K562 (cell line): ENCODE measurements at regions not wholly inside any gene's neighbourhood (a gene's known extent, or its start where the extent isn't known, plus 50 kb on each side); places are given as distances from the start of the nearest gene placed in this dataset.

Experiments used
- ATAC-seq: fragments of 200-7000 bp; cut with Tn5 transposase; 3 replicates; pipeline ENCODE4 v1.9.1; 2020; ENCODE audit warnings: moderate library complexity
- BruUV-seq: library from RNA; stranded (reverse); fragments of 400-500 nt; replicated peaks from 2 replicates; lab custom pipeline; 2021; lab: Mats Ljungman, UMichigan
- CTCF ChIA-PET: fragments of 300-600 bp; formaldehyde crosslinking; extraction: SDS; loops from one replicate; lab custom pipeline; 2021; ENCODE audit warnings: low intra/inter-chr PET ratio; lab: Yijun Ruan, JAX
- POLR2A ChIA-PET: fragments of 300-600, 350-650 bp; sonication (Branson Sonifier 250); formaldehyde crosslinking; extraction: SDS; loops from one replicate; lab custom pipeline; 2021; ENCODE audit warnings: antibody characterized with exemption, inconsistent platforms; lab: Yijun Ruan, JAX
- DNase-seq, 4 experiments: peaks; one replicate each; pipeline versions ENCODE4 v3.0.0 to v3.0.0-alpha.2; 2011 to 2018; ENCODE audit warnings: low spot score in 3 of 4, mixed read lengths in 3 of 4; ENCODE audit errors: extremely low read depth in 1 of 4
- FAIRE-seq: peaks from 2 replicates; lab custom pipeline; 2011; peaks lifted over from hg19 to GRCh38; lab: Jason Lieb, UNC
- H2AFZ ChIP-seq: 2 replicates; pipeline ENCODE4 v1.6.0; 2011; ENCODE audit warnings: low read depth, low read length, control low read depth, inconsistent platforms
- H3K27ac ChIP-seq: fragments of 200-600 bp; 3 replicates; pipeline ENCODE4 v1.8.0; 2011; ENCODE audit warnings: low read depth, mild to moderate bottlenecking, control low read depth, inconsistent platforms, low read length, moderate library complexity, mixed read lengths; ENCODE audit errors: extremely low read depth
- H3K27me3 ChIP-seq, 2 experiments: fragments of 300-600 bp in 1 of 2; 2 replicates in 1 of 2; 3 replicates in 1 of 2; pipeline versions ENCODE4 v1.6.0 to v1.8.0; 2011; ENCODE audit warnings: inconsistent platforms in 2 of 2, low read length in 2 of 2, mild to moderate bottlenecking in 1 of 2, mixed read lengths in 1 of 2, moderate library complexity in 1 of 2; ENCODE audit not compliant: control insufficient read depth in 2 of 2, insufficient read depth in 2 of 2
- H3K36me3 ChIP-seq: fragments of 300-600 bp; 3 replicates; pipeline ENCODE4 v1.8.0; 2011; ENCODE audit warnings: mild to moderate bottlenecking, low read length, inconsistent platforms; ENCODE audit not compliant: control insufficient read depth, insufficient read depth
- H3K4me1 ChIP-seq, 2 experiments: fragments of 200-600 bp in 1 of 2; replicated peaks in 1 of 2; 2 replicates in 1 of 2; 3 replicates in 1 of 2; pipeline versions ENCODE4 v1.5.1 to v1.8.0; 2011; ENCODE audit warnings: inconsistent platforms in 2 of 2, low read length in 2 of 2, mild to moderate bottlenecking in 1 of 2, mixed read lengths in 1 of 2, moderate library complexity in 1 of 2; ENCODE audit not compliant: control insufficient read depth in 2 of 2, insufficient read depth in 2 of 2
- H3K4me2 ChIP-seq: 2 replicates; pipeline ENCODE4 v1.6.1; 2011; ENCODE audit warnings: low read length, control low read depth, inconsistent platforms, mixed read lengths; ENCODE audit not compliant: insufficient read depth
- H3K4me3 ChIP-seq: fragments of 200-600 bp; sonication (generic), shearing (Covaris generic); 2 replicates; pipeline ENCODE4 v1.5.1; 2016; ENCODE audit warnings: control low read depth, inconsistent platforms
- H3K79me2 ChIP-seq: fragments of 200-600 bp; 3 replicates; pipeline ENCODE4 v1.8.0; 2011; ENCODE audit warnings: low read length, inconsistent platforms; ENCODE audit not compliant: control insufficient read depth, insufficient read depth
- H3K9ac ChIP-seq, 2 experiments: 2 replicates each; pipeline versions ENCODE4 v1.6.0 to v1.6.1; 2011; ENCODE audit warnings: low read depth in 2 of 2, low read length in 2 of 2, control low read depth in 1 of 2, inconsistent platforms in 1 of 2, mild to moderate bottlenecking in 1 of 2, mixed read lengths in 1 of 2; ENCODE audit not compliant: insufficient read depth in 1 of 2
- H3K9me1 ChIP-seq: one replicate; pipeline ENCODE4 v1.6.0; 2011; ENCODE audit warnings: inconsistent platforms, mild to moderate bottlenecking, low read length, moderate library complexity; ENCODE audit not compliant: control insufficient read depth, insufficient read depth
- H3K9me3 ChIP-seq: replicated peaks from 2 replicates; pipeline ENCODE4 v1.5.1; 2011; ENCODE audit warnings: low read depth, low read length, inconsistent platforms; ENCODE audit not compliant: control insufficient read depth, insufficient read depth
- H4K20me1 ChIP-seq: replicated peaks from 2 replicates; pipeline ENCODE4 v1.6.1; 2011; ENCODE audit warnings: low read length, inconsistent platforms, mixed read lengths; ENCODE audit not compliant: control insufficient read depth, insufficient read depth
- BMI1 ChIP-seq: fragments of 150-350 bp; IDR thresholded peaks from 2 replicates; pipeline ENCODE4 v1.6.1; 2014; ENCODE audit warnings: low read length
- KLF10 ChIP-seq: fragments of 250-450 bp; sonication (Bioruptor Pico); IDR thresholded peaks from 2 replicates; pipeline ENCODE4 v1.6.1; 2021; ENCODE audit warnings: matching md5 sums
- MTF1 ChIP-seq: fragments of 250-450 bp; sonication (Bioruptor Pico); IDR thresholded peaks from 2 replicates; pipeline ENCODE4 v1.9.0; 2021; ENCODE audit warnings: moderate library complexity, mild to moderate bottlenecking, inconsistent platforms, borderline replicate concordance
- PREB ChIP-seq: sonication (generic); formaldehyde crosslinking; IDR thresholded peaks from 2 replicates; pipeline ENCODE4 v1.8.1; 2023; ENCODE audit warnings: mild to moderate bottlenecking, missing genetic modification reagents
- TCF3 ChIP-seq: sonication (generic); formaldehyde crosslinking; IDR thresholded peaks from 2 replicates; pipeline ENCODE4 v1.4.0; 2020; ENCODE audit warnings: mild to moderate bottlenecking, missing genetic modification reagents
- ZBTB40 ChIP-seq, 2 experiments: fragments of 450-650 bp in 1 of 2; sonication (generic) in 1 of 2; formaldehyde crosslinking in 1 of 2; IDR thresholded peaks; 2 replicates each; pipeline versions ENCODE4 v1.7.1 to v1.9.0; 2016 to 2022; ENCODE audit warnings: inconsistent platforms in 1 of 2, mild to moderate bottlenecking in 1 of 2, missing genetic modification reagents in 1 of 2
- ZKSCAN3 ChIP-seq: fragments of 250-450 bp; sonication (Bioruptor Pico); IDR thresholded peaks from 2 replicates; pipeline ENCODE4 v1.4.0; 2020
- ZNF184 ChIP-seq: sonication (generic); formaldehyde crosslinking; IDR thresholded peaks from 2 replicates; pipeline ENCODE4 v1.5.0; 2020; ENCODE audit warnings: missing genetic modification reagents
- ZNF551 ChIP-seq: fragments of 250-450 bp; sonication (Bioruptor Pico); IDR thresholded peaks from 2 replicates; pipeline ENCODE4 v1.5.0; 2021; ENCODE audit warnings: mild to moderate bottlenecking, moderate library complexity
- ZNF561 ChIP-seq: fragments of 450-650 bp; formaldehyde crosslinking; conservative IDR thresholded peaks from 2 replicates; pipeline ENCODE4 v1.4.0; 2020; ENCODE audit warnings: mild to moderate bottlenecking, moderate library complexity
- ZNF766 ChIP-seq: fragments of 200-800 bp; sonication (Bioruptor generic); conservative IDR thresholded peaks from 2 replicates; pipeline ENCODE4 v1.6.1; 2016; ENCODE audit warnings: missing genetic modification characterization, missing compliant biosample characterization
- in situ Hi-C: fragments of 300-500 bp; cut with MboI; formaldehyde crosslinking; loops from 4 replicates; pipeline ENCODE4 v1.15.0; 2018; ENCODE audit warnings: inconsistent platforms, mixed read lengths
- intact Hi-C: fragments of 100-400 bp; cut with micrococcal nuclease; formaldehyde crosslinking; loops from 2 replicates; pipeline ENCODE4 v1.14.2; 2022

- TF ChIP-seq PREB (CRISPR knock-in tag) = no peak
- no peak for TF ChIP-seq KLF10
- TF ChIP-seq ZNF551 = no peak
- TF ChIP-seq MTF1 (CRISPR knock-in tag) = no peak
These were observed 232.0 kb downstream of the OLFM4 start (continued) for GRCh38 chr13:53260594-53260993.

GRCh38 chr13:53264751-53265385 is 236.3 kb downstream of the OLFM4 start:
- no peaks in the 10 kb centered on the region for H3K36me3 ChIP-seq
- H3K4me1 ChIP-seq = no peaks in the 10 kb centered on the region
- no peaks in the 10 kb centered on the region for H3K9me1 ChIP-seq
- H3K4me2 ChIP-seq = no peak overlapping the region
- ChIA-PET POLR2A (no interaction called here), CTCF (no interaction called here)
- no peaks in the 10 kb centered on the region for H3K9me3 ChIP-seq
- in situ Hi-C loops = no loop called here
- H3K79me2 ChIP-seq = no peaks in the 10 kb centered on the region
- H3K27me3 ChIP-seq = no peaks in the 10 kb centered on the region
- H4K20me1 ChIP-seq = no peaks in the 10 kb centered on the region
- BruUV-seq = no TSS peak
- H3K9ac ChIP-seq = no peak overlapping the region
- FAIRE-seq (no peak), ATAC-seq (no peak), DNase-seq (no peak)
- H3K4me3 ChIP-seq = no peak overlapping the region
- no peak overlapping the region for H2AFZ ChIP-seq
- no peak overlapping the region for H3K27ac ChIP-seq
- intact Hi-C loops = no loop called here
- TF ChIP-seq ZKSCAN3 (no peak), ZBTB40 (IDR thresholded peaks at IDR 0.05) (no peak), ZBTB40 (CRISPR knock-in tag; IDR thresholded peaks at IDR 0.05) (no peak), ZNF561 (no peak), BMI1 (no peak), TCF3 (CRISPR knock-in tag) (no peak), ZNF766 (CRISPR knock-in tag) (no peak), ZNF184 (CRISPR knock-in tag) (no peak)
